ENCODE measurements at regions not wholly inside any gene's neighbourhood (a gene's known extent, or its start where the extent isn't known, plus 50 kb on each side); places are given as distances from the start of the nearest gene placed in this dataset.
"Not testable (repeated sequence)": the region's sequence is repeated elsewhere in the genome, so short reads cannot be mapped to it uniquely, and the experiment has no call there.

DNA sequence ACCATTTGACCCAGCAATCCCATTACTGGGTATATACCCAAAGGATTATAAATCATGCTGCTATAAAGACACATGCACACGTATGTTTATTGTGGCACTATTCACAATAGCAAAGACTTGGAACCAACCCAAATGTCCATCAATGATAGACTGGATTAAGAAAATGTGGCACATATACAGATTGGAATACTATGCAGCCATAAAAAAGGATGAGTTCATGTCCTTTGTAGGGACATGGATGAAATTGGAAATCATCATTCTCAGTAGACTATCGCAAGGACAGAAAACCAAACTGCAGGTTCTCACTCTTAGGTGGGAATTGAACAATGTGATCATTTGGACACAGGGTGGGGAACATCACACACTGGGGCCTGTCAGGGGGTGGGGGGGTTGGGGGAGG lies 157.5 kb upstream of the RMP24 start:
- not testable (repeated sequence) for TF ChIP-seq ZSCAN29 (IDR thresholded peaks at IDR 0.05); POLR2AphosphoS5 (IDR thresholded peaks at IDR 0.05; ENCODE audit: low read length)
- TF ChIP-seq, protein P1, sequence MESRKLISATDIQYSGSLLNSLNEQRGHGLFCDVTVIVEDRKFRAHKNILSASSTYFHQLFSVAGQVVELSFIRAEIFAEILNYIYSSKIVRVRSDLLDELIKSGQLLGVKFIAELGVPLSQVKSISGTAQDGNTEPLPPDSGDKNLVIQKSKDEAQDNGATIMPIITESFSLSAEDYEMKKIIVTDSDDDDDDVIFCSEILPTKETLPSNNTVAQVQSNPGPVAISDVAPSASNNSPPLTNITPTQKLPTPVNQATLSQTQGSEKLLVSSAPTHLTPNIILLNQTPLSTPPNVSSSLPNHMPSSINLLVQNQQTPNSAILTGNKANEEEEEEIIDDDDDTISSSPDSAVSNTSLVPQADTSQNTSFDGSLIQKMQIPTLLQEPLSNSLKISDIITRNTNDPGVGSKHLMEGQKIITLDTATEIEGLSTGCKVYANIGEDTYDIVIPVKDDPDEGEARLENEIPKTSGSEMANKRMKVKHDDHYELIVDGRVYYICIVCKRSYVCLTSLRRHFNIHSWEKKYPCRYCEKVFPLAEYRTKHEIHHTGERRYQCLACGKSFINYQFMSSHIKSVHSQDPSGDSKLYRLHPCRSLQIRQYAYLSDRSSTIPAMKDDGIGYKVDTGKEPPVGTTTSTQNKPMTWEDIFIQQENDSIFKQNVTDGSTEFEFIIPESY (IDR thresholded peaks at IDR 0.05): not testable (repeated sequence)
- TF ChIP-seq, protein P2, sequence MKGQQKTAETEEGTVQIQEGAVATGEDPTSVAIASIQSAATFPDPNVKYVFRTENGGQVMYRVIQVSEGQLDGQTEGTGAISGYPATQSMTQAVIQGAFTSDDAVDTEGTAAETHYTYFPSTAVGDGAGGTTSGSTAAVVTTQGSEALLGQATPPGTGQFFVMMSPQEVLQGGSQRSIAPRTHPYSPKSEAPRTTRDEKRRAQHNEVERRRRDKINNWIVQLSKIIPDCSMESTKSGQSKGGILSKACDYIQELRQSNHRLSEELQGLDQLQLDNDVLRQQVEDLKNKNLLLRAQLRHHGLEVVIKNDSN (IDR thresholded peaks at IDR 0.05; ENCODE audit: borderline replicate concordance, extremely low read length, insufficient read depth, low read depth, low read length): not testable (repeated sequence)
- TF ChIP-seq, protein P3, sequence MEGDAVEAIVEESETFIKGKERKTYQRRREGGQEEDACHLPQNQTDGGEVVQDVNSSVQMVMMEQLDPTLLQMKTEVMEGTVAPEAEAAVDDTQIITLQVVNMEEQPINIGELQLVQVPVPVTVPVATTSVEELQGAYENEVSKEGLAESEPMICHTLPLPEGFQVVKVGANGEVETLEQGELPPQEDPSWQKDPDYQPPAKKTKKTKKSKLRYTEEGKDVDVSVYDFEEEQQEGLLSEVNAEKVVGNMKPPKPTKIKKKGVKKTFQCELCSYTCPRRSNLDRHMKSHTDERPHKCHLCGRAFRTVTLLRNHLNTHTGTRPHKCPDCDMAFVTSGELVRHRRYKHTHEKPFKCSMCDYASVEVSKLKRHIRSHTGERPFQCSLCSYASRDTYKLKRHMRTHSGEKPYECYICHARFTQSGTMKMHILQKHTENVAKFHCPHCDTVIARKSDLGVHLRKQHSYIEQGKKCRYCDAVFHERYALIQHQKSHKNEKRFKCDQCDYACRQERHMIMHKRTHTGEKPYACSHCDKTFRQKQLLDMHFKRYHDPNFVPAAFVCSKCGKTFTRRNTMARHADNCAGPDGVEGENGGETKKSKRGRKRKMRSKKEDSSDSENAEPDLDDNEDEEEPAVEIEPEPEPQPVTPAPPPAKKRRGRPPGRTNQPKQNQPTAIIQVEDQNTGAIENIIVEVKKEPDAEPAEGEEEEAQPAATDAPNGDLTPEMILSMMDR (IDR thresholded peaks at IDR 0.05 in 2 of 3, conservative IDR thresholded peaks at IDR 0.05 in 1 of 3; ENCODE audit: control insufficient read depth in 2 of 3, extremely low read depth in 1 of 3, insufficient read depth in 1 of 3, low read depth in 3 of 3, low read length in 3 of 3): not testable (repeated sequence)
